ENCODE measurements at regions not wholly inside any gene's neighbourhood (a gene's known extent, or its start where the extent isn't known, plus 50 kb on each side); places are given as distances from the start of the nearest gene placed in this dataset.

- TF ChIP-seq REST (IDR thresholded peaks at IDR 0.05; ENCODE audit: insufficient read depth in 1 of 2, low read depth in 2 of 2, low read length in 2 of 2) (no peak), POLR2AphosphoS5 (IDR thresholded peaks at IDR 0.05; ENCODE audit: low read depth, low read length) (no peak), SIN3A (IDR thresholded peaks at IDR 0.05; ENCODE audit: borderline replicate concordance, insufficient read depth, low read length) (no peak)
These were observed 224.8 kb upstream of the B3GALT2 start for GRCh38 chr1:193411215-193411614.
